Liver (tissue), 3 donors: ENCODE measurements at regions not wholly inside any gene's neighbourhood (a gene's known extent, or its start where the extent isn't known, plus 50 kb on each side); places are given as distances from the start of the nearest gene placed in this dataset.

Experiments used
- FOXA1 ChIP-seq: IDR thresholded peaks from 2 replicates; pipeline ENCODE4 v1.6.1; 2016; ENCODE audit warnings: antibody characterized with exemption
- GABPA ChIP-seq, 2 donors: IDR thresholded peaks in 1 of 2; conservative IDR thresholded peaks in 1 of 2; 2 replicates each; pipeline ENCODE4 v1.6.1; 2016; ENCODE audit warnings: antibody characterized with exemption in 2 of 2, mild to moderate bottlenecking in 1 of 2, moderate library complexity in 1 of 2
- JUND ChIP-seq, 2 donors: IDR thresholded peaks; 2 replicates each; pipeline ENCODE4 v1.6.1; 2016; ENCODE audit warnings: antibody characterized with exemption in 2 of 2
- REST ChIP-seq: IDR thresholded peaks from 2 replicates; pipeline ENCODE4 v1.6.1; 2016; ENCODE audit warnings: antibody characterized with exemption, mild to moderate bottlenecking
- SP1 ChIP-seq: IDR thresholded peaks from 2 replicates; pipeline ENCODE4 v1.6.1; 2018; ENCODE audit warnings: antibody characterized with exemption, mild to moderate bottlenecking
- YY1 ChIP-seq: IDR thresholded peaks from 2 replicates; pipeline ENCODE4 v1.6.1; 2016; ENCODE audit warnings: antibody characterized with exemption, mild to moderate bottlenecking
- TF ChIP-seq, protein P1 (sequence below): fragments of 150-350 bp; IDR thresholded peaks from 2 replicates; pipeline ENCODE4 v1.5.1; 2017; ENCODE audit warnings: improper control_type of control experiment, low read depth, low read length; ENCODE audit not compliant: missing input control
- TF ChIP-seq, protein P2 (sequence below): IDR thresholded peaks from 2 replicates; pipeline ENCODE4 v1.6.1; 2016; ENCODE audit warnings: antibody characterized with exemption
- donor health status: healthy.
- donor health status: healthy.

DNA sequence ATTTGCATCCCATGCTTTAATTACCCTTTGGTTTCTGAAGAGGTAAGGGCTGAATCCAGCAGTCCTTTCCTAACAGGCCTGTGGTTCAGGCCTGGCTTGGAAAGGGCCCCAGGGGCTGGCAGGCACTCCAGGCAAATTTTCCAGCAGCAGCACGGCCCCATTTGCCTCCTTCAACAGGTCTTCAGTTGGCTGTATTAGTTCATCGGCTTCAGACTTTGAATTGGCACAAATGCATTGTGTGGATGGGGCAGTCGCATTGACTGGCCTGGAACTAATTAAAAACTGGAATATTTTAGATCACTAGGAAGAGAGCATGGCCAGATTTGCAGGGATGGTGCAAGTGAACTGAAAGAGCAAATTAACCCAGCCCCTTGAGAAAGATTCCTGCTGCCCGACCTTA, 207.8 kb upstream of the MCTP2 start:
- TF ChIP-seq, protein P1, sequence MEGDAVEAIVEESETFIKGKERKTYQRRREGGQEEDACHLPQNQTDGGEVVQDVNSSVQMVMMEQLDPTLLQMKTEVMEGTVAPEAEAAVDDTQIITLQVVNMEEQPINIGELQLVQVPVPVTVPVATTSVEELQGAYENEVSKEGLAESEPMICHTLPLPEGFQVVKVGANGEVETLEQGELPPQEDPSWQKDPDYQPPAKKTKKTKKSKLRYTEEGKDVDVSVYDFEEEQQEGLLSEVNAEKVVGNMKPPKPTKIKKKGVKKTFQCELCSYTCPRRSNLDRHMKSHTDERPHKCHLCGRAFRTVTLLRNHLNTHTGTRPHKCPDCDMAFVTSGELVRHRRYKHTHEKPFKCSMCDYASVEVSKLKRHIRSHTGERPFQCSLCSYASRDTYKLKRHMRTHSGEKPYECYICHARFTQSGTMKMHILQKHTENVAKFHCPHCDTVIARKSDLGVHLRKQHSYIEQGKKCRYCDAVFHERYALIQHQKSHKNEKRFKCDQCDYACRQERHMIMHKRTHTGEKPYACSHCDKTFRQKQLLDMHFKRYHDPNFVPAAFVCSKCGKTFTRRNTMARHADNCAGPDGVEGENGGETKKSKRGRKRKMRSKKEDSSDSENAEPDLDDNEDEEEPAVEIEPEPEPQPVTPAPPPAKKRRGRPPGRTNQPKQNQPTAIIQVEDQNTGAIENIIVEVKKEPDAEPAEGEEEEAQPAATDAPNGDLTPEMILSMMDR, result no peak
- TF ChIP-seq GABPA (IDR thresholded peaks at IDR 0.05 in 1 of 2, conservative IDR thresholded peaks at IDR 0.05 in 1 of 2), result no peak
- no peak for TF ChIP-seq FOXA1
- no peak for TF ChIP-seq JUND (IDR thresholded peaks at IDR 0.05)
- no peak for TF ChIP-seq REST
- no peak for TF ChIP-seq YY1
- TF ChIP-seq, protein P2, sequence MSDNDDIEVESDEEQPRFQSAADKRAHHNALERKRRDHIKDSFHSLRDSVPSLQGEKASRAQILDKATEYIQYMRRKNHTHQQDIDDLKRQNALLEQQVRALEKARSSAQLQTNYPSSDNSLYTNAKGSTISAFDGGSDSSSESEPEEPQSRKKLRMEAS, result no peak
- TF ChIP-seq SP1, result no peak
